OCI-LY3 (cell line): ENCODE measurements at regions not wholly inside any gene's neighbourhood (a gene's known extent, or its start where the extent isn't known, plus 50 kb on each side); places are given as distances from the start of the nearest gene placed in this dataset.
A peak's percentile ranks its signal among the peaks of the same experiment; 100 is the strongest.

Source experiments
- H2AFZ ChIP-seq: fragments of 200-600, 300-600 bp; shearing (Covaris generic); 2 replicates; pipeline ENCODE4 v1.6.0; 2014; ENCODE audit warnings: antibody characterized with exemption, low read depth, low read length
- H3K27ac ChIP-seq: fragments of 200-600, 300-600 bp; sonication (generic); 2 replicates; pipeline ENCODE4 v1.5.1; 2014; ENCODE audit warnings: mild to moderate bottlenecking, low read length, moderate library complexity, mixed read lengths
- H3K27me3 ChIP-seq: fragments of 200-600, 300-600 bp; sonication (generic); 2 replicates; pipeline ENCODE4 v1.6.1; 2014; ENCODE audit warnings: low read depth, low read length, mixed read lengths
- H3K36me3 ChIP-seq: fragments of 200-600, 300-600 bp; sonication (generic); replicated peaks from 2 replicates; pipeline ENCODE3; 2014; ENCODE audit warnings: low read depth, low read length, mixed read lengths
- H3K4me1 ChIP-seq: fragments of 300-600, 200-600 bp; sonication (generic); 2 replicates; pipeline ENCODE4 v1.6.1; 2014; ENCODE audit warnings: low read length, mixed read lengths
- H3K4me2 ChIP-seq: fragments of 200-600, 300-600 bp; sonication (generic); 2 replicates; pipeline ENCODE4 v1.6.1; 2014; ENCODE audit warnings: low read length, mixed read lengths
- H3K4me3 ChIP-seq: fragments of 300-600, 200-600 bp; sonication (generic); 2 replicates; pipeline ENCODE4 v1.5.1; 2014; ENCODE audit warnings: antibody characterized with exemption, mild to moderate bottlenecking, low read length, moderate library complexity
- H3K79me2 ChIP-seq: fragments of 300-600, 200-600 bp; shearing (Covaris generic); 2 replicates; pipeline ENCODE4 v1.6.1; 2014; ENCODE audit warnings: mild to moderate bottlenecking, low read length, mixed read lengths
- H3K9ac ChIP-seq: fragments of 300-600, 200-600 bp; shearing (Covaris generic); 2 replicates; pipeline ENCODE4 v1.6.0; 2014; ENCODE audit warnings: mild to moderate bottlenecking, low read length, moderate library complexity
- H3K9me3 ChIP-seq: fragments of 200-600, 300-600 bp; shearing (Covaris generic); 2 replicates; pipeline ENCODE4 v1.6.1; 2014; ENCODE audit warnings: low read length, mixed read lengths; ENCODE audit not compliant: insufficient read depth
- H4K20me1 ChIP-seq: fragments of 200-600, 300-600 bp; sonication (generic); 2 replicates; pipeline ENCODE4 v1.6.1; 2016; ENCODE audit warnings: low read length, mixed read lengths; ENCODE audit not compliant: insufficient read depth
- EZH2phosphoT487 ChIP-seq: fragments of 200-600 bp; shearing (Covaris generic); IDR thresholded peaks from 2 replicates; pipeline ENCODE4 v1.6.1; 2018; ENCODE audit warnings: antibody characterized with exemption, mixed run types, low read depth
- TF ChIP-seq, protein P1 (sequence below): fragments of 200-600, 300-600 bp; sonication (generic); IDR thresholded peaks from 2 replicates; pipeline ENCODE4 v1.5.1; 2014; ENCODE audit warnings: antibody characterized with exemption, low read length, low read depth

DNA sequence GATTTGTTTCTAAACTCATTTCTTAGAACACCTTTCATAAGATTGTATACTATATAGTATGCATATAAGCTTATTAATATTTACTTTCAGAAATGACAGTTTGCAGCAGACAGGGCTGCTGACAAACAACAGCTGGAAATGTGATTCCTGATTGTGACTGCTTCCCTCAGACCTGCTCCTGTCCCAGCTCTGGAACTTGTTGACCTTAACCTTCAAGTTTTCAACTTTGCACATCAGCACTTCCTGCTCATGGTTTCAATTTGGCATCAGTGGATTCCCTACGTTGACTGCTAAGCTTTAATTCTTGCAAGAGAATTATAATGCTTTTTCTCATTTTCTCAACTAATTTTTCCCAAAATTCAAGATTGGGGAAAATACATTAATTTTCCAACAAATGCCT, 459.2 kb upstream of the ACVR2A start:
- no peak overlapping the region for H2AFZ ChIP-seq
- H3K4me1 ChIP-seq: peaks cover 48% of the 10 kb centered on the region
- no peaks in the 10 kb centered on the region for H3K36me3 ChIP-seq
- TF ChIP-seq, protein P1, sequence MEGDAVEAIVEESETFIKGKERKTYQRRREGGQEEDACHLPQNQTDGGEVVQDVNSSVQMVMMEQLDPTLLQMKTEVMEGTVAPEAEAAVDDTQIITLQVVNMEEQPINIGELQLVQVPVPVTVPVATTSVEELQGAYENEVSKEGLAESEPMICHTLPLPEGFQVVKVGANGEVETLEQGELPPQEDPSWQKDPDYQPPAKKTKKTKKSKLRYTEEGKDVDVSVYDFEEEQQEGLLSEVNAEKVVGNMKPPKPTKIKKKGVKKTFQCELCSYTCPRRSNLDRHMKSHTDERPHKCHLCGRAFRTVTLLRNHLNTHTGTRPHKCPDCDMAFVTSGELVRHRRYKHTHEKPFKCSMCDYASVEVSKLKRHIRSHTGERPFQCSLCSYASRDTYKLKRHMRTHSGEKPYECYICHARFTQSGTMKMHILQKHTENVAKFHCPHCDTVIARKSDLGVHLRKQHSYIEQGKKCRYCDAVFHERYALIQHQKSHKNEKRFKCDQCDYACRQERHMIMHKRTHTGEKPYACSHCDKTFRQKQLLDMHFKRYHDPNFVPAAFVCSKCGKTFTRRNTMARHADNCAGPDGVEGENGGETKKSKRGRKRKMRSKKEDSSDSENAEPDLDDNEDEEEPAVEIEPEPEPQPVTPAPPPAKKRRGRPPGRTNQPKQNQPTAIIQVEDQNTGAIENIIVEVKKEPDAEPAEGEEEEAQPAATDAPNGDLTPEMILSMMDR: no peak
- TF ChIP-seq EZH2phosphoT487: no peak
- H3K4me2 ChIP-seq: no peak overlapping the region
- no peak overlapping the region for H3K4me3 ChIP-seq
- H3K9me3 ChIP-seq: no peaks in the 10 kb centered on the region
- H4K20me1 ChIP-seq: no peaks in the 10 kb centered on the region
- H3K79me2 ChIP-seq: no peaks in the 10 kb centered on the region
- H3K27me3 ChIP-seq: peaks cover 2% of the 10 kb centered on the region; the same call in 1 of the 2 replicates
- no peak overlapping the region for H3K9ac ChIP-seq
- H3K27ac ChIP-seq: no peak overlapping the region

DNA sequence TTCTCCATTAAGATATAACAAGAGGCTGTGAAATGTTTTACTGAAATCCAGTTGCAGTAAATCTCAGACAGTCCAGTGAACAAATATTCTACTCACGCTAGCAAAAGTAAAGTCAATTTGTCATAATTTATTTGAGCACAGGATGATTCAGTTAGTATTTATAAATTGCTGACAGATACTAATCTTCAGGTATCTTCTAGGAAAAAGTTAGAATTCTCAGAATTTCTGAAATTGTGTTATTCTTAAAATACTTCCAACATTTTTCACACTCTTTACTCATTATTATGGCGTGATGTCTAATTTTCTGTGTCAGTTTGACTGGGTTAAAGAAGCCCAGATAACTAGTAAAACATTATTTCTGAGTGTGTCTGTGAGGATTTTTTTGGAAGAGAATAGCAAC, 460.2 kb upstream of the ACVR2A start:
- H2AFZ ChIP-seq: no peak overlapping the region
- no peaks in the 10 kb centered on the region for H3K9me3 ChIP-seq
- H4K20me1 ChIP-seq: no peaks in the 10 kb centered on the region
- no peak for TF ChIP-seq EZH2phosphoT487
- TF ChIP-seq, protein P1: no peak
- 0 out of 2 replicates have a peak, but pooled peaks cover 2% of the 10 kb centered on the region for H3K27me3 ChIP-seq
- H3K9ac ChIP-seq: no peak overlapping the region
- H3K4me3 ChIP-seq: no peak overlapping the region
- no peaks in the 10 kb centered on the region for H3K79me2 ChIP-seq
- no peak overlapping the region for H3K27ac ChIP-seq
- H3K4me1 ChIP-seq: peaks cover 39% of the 10 kb centered on the region
- H3K36me3 ChIP-seq: no peaks in the 10 kb centered on the region
- H3K4me2 ChIP-seq: no peak overlapping the region

DNA sequence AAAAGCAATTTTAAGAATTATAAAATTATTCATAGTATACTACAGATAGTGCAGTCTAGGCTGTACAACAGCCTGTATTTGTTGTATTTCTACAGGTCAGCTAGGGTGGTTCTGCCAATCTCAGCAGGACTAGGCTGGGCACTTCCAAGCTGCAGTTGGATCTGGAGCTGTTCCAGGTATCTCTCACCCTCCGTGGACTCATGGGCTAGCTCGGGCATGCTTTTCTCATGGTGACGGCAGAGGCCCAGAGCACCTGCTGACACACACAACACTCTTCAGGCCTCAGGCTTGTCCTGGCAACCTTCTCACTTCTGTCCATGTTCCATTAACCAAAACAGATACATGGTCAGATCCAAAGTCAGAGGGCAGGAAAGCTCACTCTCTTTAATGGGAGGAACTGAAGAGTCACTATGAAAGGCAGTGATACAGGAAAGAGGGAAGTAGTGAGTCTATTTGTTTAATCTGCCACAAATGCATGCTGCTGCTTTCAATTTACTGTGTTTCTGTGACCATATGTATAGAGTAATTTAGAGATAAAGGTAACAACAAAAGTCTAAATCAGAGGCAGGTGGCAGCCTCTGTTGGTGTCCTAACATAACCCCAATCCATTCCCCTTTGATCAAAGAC, 462.4 kb upstream of the ACVR2A start:
- no peak for TF ChIP-seq EZH2phosphoT487
- TF ChIP-seq, protein P1: no peak
- H3K4me1 ChIP-seq: peaks cover 25% of the 10 kb centered on the region
- no peak overlapping the region for H3K9ac ChIP-seq
- H3K27ac ChIP-seq: no peak overlapping the region
- 0 out of 2 replicates have a peak overlapping the region, but pooled peaks have one; percentile 8 for H2AFZ ChIP-seq
- no peaks in the 10 kb centered on the region for H4K20me1 ChIP-seq
- H3K4me3 ChIP-seq: no peak overlapping the region
- no peak overlapping the region for H3K4me2 ChIP-seq
- H3K79me2 ChIP-seq: no peaks in the 10 kb centered on the region
- no peaks in the 10 kb centered on the region for H3K9me3 ChIP-seq
- H3K27me3 ChIP-seq: 0 out of 2 replicates have a peak, but pooled peaks cover 2% of the 10 kb centered on the region
- no peaks in the 10 kb centered on the region for H3K36me3 ChIP-seq

DNA sequence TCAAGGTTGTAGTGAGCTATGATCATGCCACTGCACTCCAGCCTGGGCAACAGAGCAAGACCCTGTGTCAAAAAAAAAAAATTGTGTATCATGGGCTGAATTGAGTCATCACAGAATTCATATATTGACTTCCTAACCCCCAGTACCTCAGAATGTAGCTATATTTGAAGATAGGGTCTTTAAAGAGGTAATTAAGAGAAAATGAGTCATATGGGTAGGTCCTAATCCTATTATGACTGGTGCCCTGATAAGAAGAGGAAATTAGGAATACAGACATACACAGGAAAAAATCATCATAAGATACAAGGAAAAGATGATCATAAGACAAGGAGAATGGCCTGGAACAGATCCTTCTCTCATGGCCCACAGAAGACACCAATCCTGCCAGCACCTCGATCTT, 466.4 kb upstream of the ACVR2A start:
- H3K9ac ChIP-seq: no peak overlapping the region
- no peak overlapping the region for H3K4me3 ChIP-seq
- no peak overlapping the region for H3K27ac ChIP-seq
- H4K20me1 ChIP-seq: no peaks in the 10 kb centered on the region
- no peaks in the 10 kb centered on the region for H3K27me3 ChIP-seq
- no peak overlapping the region for H3K4me2 ChIP-seq
- TF ChIP-seq EZH2phosphoT487: no peak
- TF ChIP-seq, protein P1: no peak
- H3K79me2 ChIP-seq: no peaks in the 10 kb centered on the region
- H3K4me1 ChIP-seq: peaks cover 19% of the 10 kb centered on the region
- H2AFZ ChIP-seq: no peak overlapping the region
- no peaks in the 10 kb centered on the region for H3K9me3 ChIP-seq
- H3K36me3 ChIP-seq: no peaks in the 10 kb centered on the region
